ENCODE measurements at regions not wholly inside any gene's neighbourhood (a gene's known extent, or its start where the extent isn't known, plus 50 kb on each side); places are given as distances from the start of the nearest gene placed in this dataset.

GRCh38 chr5:8134609-8135008, 265.7 kb downstream of the MTRR start:
- FAIRE-seq, result no peak
- CTCF ChIA-PET (ENCODE audit: low intra/inter-chr PET ratio, low total read pairs), result no interaction called here
- TF ChIP-seq CENPBD1 (CRISPR knock-in tag; IDR thresholded peaks at IDR 0.05; ENCODE audit: borderline replicate concordance, low read depth) (no peak), NCOA5 (CRISPR knock-in tag; IDR thresholded peaks at IDR 0.05) (no peak), POLR2A (IDR thresholded peaks at IDR 0.05; ENCODE audit: insufficient read depth in 1 of 2, low read depth in 2 of 2, low read length in 2 of 2) (no peak), CHD4 (IDR thresholded peaks at IDR 0.05; ENCODE audit: borderline replicate concordance, low read length) (no peak), CBFB (CRISPR knock-in tag; IDR thresholded peaks at IDR 0.05) (no peak), ZNF275 (CRISPR knock-in tag; IDR thresholded peaks at IDR 0.05; ENCODE audit: borderline replicate concordance) (no peak), KAT8 (CRISPR knock-in tag; IDR thresholded peaks at IDR 0.05) (no peak), ZBTB40 (IDR thresholded peaks at IDR 0.05) (no peak), ZBTB40 (CRISPR knock-in tag; IDR thresholded peaks at IDR 0.05) (no peak), NAIF1 (CRISPR knock-in tag; IDR thresholded peaks at IDR 0.05; ENCODE audit: borderline replicate concordance) (no peak), ZNF619 (CRISPR knock-in tag; IDR thresholded peaks at IDR 0.05) (no peak), YEATS4 (CRISPR knock-in tag; IDR thresholded peaks at IDR 0.05; ENCODE audit: borderline replicate concordance) (no peak), HNRNPK (IDR thresholded peaks at IDR 0.05; ENCODE audit: low read depth, low read length, poor library complexity, severe bottlenecking) (no peak), ZMAT3 (CRISPR knock-in tag; conservative IDR thresholded peaks at IDR 0.05) (no peak)

More at GRCh38 chr5:8134609-8135008, 265.7 kb downstream of the MTRR start:
- H3K9me3 ChIP-seq (ENCODE audit: low read length), result no peaks in the 10 kb centered on the region
- H3K9ac ChIP-seq (ENCODE audit: insufficient read depth, low read depth, low read length), result no peak overlapping the region
- H3K27ac ChIP-seq (ENCODE audit: extremely low read length, insufficient read depth, low read length), result no peak overlapping the region
- H3K27me3 ChIP-seq (ENCODE audit: control insufficient read depth in 1 of 2, insufficient read depth in 2 of 2, low read length in 2 of 2), result no peaks in the 10 kb centered on the region
- no peak overlapping the region for H2AFZ ChIP-seq (ENCODE audit: low read length)
- DNase-seq (ENCODE audit: low spot score) (no peak), ATAC-seq (no peak)
- H3K4me3 ChIP-seq (replicated peaks in 1 of 3; ENCODE audit: insufficient read depth in 1 of 3, low read depth in 2 of 3, low read length in 3 of 3), result no peak overlapping the region
- in situ Hi-C loops (cut with HindIII; ENCODE audit: extremely low pct_ligation_motif_present, low pct_unique_long_range_greater_than_20kb) (no loop called here), intact Hi-C loops (cut with micrococcal nuclease; ENCODE audit: unreplicated experiment) (no loop called here)
- no peaks in the 10 kb centered on the region for H3K79me2 ChIP-seq (ENCODE audit: insufficient read depth, low read length)
- POLR2A ChIA-PET, result no interaction called here
- H3K36me3 ChIP-seq (replicated peaks in 1 of 2; ENCODE audit: control insufficient read depth in 1 of 2, insufficient read depth in 2 of 2, low read length in 2 of 2), result no peaks in the 10 kb centered on the region
- H3K4me1 ChIP-seq (ENCODE audit: insufficient read depth, low read length), result no peaks in the 10 kb centered on the region
- no TSS peak for BruUV-seq (replicated peaks)
- no peak overlapping the region for H3K4me2 ChIP-seq (ENCODE audit: low read depth, low read length)
- 13% methylated on average over 5 of the region's 5 CpGs for WGBS (ENCODE audit: low lambda C conversion rate)
- H4K20me1 ChIP-seq (ENCODE audit: insufficient read depth, low read length), result no peaks in the 10 kb centered on the region
